Uterus (tissue), 3 donors: ENCODE measurements at regions not wholly inside any gene's neighbourhood (a gene's known extent, or its start where the extent isn't known, plus 50 kb on each side); places are given as distances from the start of the nearest gene placed in this dataset. TPM values are rescaled to one million over a fixed set of nuclear protein-coding genes. Genes with fewer than 3 reads are reported as not detected.

Experiments used
- DNase-seq, 2 donors: peaks; one replicate each; pipeline ENCODE4 v3.0.0-alpha.2; 2019 to 2020
- H3K27ac ChIP-seq, 2 donors: fragments of 200-600 bp; sonication (generic); 1 replicate in 1 of 2; 2 replicates in 1 of 2; pipeline ENCODE4 v1.5.1; 2016 to 2018
- H3K27me3 ChIP-seq, 2 donors: fragments of 200-600 bp; sonication (generic); one replicate each; pipeline ENCODE4 v1.5.1; 2018 to 2019; ENCODE audit warnings: control low read depth in 1 of 2
- H3K36me3 ChIP-seq, 2 donors: fragments of 200-600 bp; sonication (generic); one replicate each; pipeline ENCODE4 v1.5.1; 2019; ENCODE audit warnings: control low read depth in 1 of 2
- H3K4me1 ChIP-seq, 2 donors: fragments of 200-600 bp; sonication (generic); one replicate each; pipeline ENCODE4 v1.5.1; 2018 to 2019; ENCODE audit warnings: control low read depth in 1 of 2
- H3K4me3 ChIP-seq, 2 donors: fragments of 200-600 bp; sonication (generic); 1 replicate in 1 of 2; 2 replicates in 1 of 2; pipeline ENCODE4 v1.5.1; 2018 to 2019; ENCODE audit warnings: mild to moderate bottlenecking in 1 of 2
- H3K9me3 ChIP-seq, 2 donors: fragments of 200-600 bp; sonication (generic); one replicate each; pipeline ENCODE4 v1.5.1; 2019; ENCODE audit warnings: control low read depth in 1 of 2
- CTCF ChIP-seq, 4 experiments: fragments of 200-600 bp in 2 of 4; fragments of 450-650 bp in 2 of 4; sonication (generic) in 2 of 4; IDR thresholded peaks; one replicate each; pipeline ENCODE4 v1.5.1; 2016 to 2019; ENCODE audit warnings: antibody characterized with exemption in 4 of 4, mild to moderate bottlenecking in 2 of 4, moderate library complexity in 1 of 4
- POLR2A ChIP-seq, 2 donors: fragments of 450-650 bp; IDR thresholded peaks; one replicate each; pipeline ENCODE4 v1.6.1; 2016; ENCODE audit warnings: antibody characterized with exemption in 2 of 2, mild to moderate bottlenecking in 1 of 2, moderate library complexity in 1 of 2
- intact Hi-C: fragments of 100-400 bp; cut with DNase I; formaldehyde crosslinking; loops from one replicate; pipeline ENCODE4 v1.15.1; 2023; ENCODE audit warnings: low total_unique reads
- small RNA-seq: library from RNA; depleted of rRNA; stranded (forward); fragments of <200 nt; gene quantifications from one replicate; pipeline ENCODE3, GENCODE V24; 2016
- donor health status: DM: yes; HTN: yes; CAD: no.

DNA sequence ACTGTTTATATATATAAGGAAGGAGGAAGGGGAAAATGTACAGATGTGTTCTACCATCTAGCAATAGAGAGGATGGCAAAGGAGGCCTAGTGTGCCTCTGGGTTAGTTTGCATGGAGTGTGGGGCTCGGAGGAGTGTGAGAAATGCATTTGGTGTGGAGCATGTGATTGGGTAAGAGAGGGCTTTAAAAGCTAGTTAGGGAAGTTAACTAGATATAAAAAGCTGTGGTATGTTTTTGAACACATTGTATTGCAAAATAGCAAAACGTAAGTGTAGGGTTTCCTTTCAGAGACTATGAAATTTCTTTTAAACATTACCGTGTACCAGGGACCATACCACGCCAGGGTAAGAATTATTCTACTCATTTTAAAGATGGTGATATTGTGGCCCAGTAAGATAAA, 53.3 kb upstream of the STXBP6 start:
- H3K4me1 ChIP-seq = no peaks in the 10 kb centered on the region
- H3K4me3 ChIP-seq = no peak overlapping the region
- DNase-seq = no peak
- intact Hi-C loops = no loop called here
- no peaks in the 10 kb centered on the region for H3K27me3 ChIP-seq
- H3K27ac ChIP-seq = no peak overlapping the region
- H3K36me3 ChIP-seq = no peaks in the 10 kb centered on the region
- H3K9me3 ChIP-seq = no peaks in the 10 kb centered on the region
- TF ChIP-seq CTCF (IDR thresholded peaks at IDR 0.05) = no peak
- TF ChIP-seq POLR2A (IDR thresholded peaks at IDR 0.05) = no peak

- TF ChIP-seq CTCF (IDR thresholded peaks at IDR 0.05) = no peak
- no peak for TF ChIP-seq POLR2A (IDR thresholded peaks at IDR 0.05)
- intact Hi-C loops = no loop called here
- no peaks in the 10 kb centered on the region for H3K27me3 ChIP-seq
Measured at GRCh38 chr14:25102788-25103187, 52.8 kb upstream of the STXBP6 start.

GRCh38 chr14:25101276-25101675, 51.3 kb upstream of the STXBP6 start:
- no peaks in the 10 kb centered on the region for H3K9me3 ChIP-seq

More at GRCh38 chr14:25102788-25103187, 52.8 kb upstream of the STXBP6 start:
- H3K36me3 ChIP-seq = no peaks in the 10 kb centered on the region
- H3K9me3 ChIP-seq = no peaks in the 10 kb centered on the region
- no peak overlapping the region for H3K4me3 ChIP-seq
- no peaks in the 10 kb centered on the region for H3K4me1 ChIP-seq
- no peak overlapping the region for H3K27ac ChIP-seq
- DNase-seq = no peak

More at GRCh38 chr14:25101276-25101675, 51.3 kb upstream of the STXBP6 start:
- no peaks in the 10 kb centered on the region for H3K4me1 ChIP-seq
- no peaks in the 10 kb centered on the region for H3K36me3 ChIP-seq
- H3K27ac ChIP-seq = no peak overlapping the region
- H3K4me3 ChIP-seq = no peak overlapping the region
- DNase-seq = no peak
- TF ChIP-seq POLR2A (IDR thresholded peaks at IDR 0.05) (no peak), CTCF (IDR thresholded peaks at IDR 0.05) (no peak)
- intact Hi-C loops = no loop called here
- H3K27me3 ChIP-seq = no peaks in the 10 kb centered on the region

Small RNA genes in the stretch of these regions (small RNA-seq; reads per million reads assigned to genes)
- gene HMGN2P6 = not detected
